Activated T-helper 9 cell treated with anti-CD3 and anti-CD28 coated beads, Interleukin-2, amount 50 U/mL, for 16 hours (primary cell): ENCODE measurements at regions not wholly inside any gene's neighbourhood (a gene's known extent, or its start where the extent isn't known, plus 50 kb on each side); places are given as distances from the start of the nearest gene placed in this dataset.

Experiments used
- DNase-seq: peaks from one replicate; pipeline ENCODE4 v3.0.0-alpha.2; 2020; ENCODE audit warnings: low read depth

- no peak for DNase-seq
Observed at GRCh38 chr2:64317707-64318475, 136.1 kb upstream of the LGALSL start.

- DNase-seq, result no peak
Observed at GRCh38 chr2:64318476-64318748, 135.6 kb upstream of the LGALSL start.

- DNase-seq, result no peak
Observed at GRCh38 chr2:64319896-64320295, 134.1 kb upstream of the LGALSL start.

DNA sequence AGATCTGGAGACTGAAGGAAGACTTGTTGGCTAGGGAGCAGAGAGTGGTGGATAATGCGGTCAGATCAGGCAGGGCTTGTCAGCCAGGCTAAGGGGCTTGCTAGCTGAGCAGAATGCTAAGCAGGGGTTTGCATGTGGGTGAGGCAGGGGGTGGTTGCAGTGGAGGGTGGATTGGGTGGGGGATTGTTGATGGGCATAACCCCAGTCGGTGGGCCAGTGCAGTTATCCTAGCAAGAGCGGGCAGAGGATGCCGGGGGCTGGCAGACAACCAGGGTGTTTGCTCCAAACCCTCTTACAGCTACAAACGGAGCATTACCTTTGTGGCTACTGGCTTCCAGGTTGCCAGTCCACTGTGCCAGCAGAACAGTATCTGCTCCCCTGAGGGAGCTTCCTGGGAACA lies 131.5 kb upstream of the LGALSL start:
- DNase-seq, result no peak

- DNase-seq, result no peak
Observed at GRCh38 chr2:64323197-64323596, 130.8 kb upstream of the LGALSL start.

- no peak for DNase-seq
Observed at GRCh38 chr2:64324746-64325410, 129.1 kb upstream of the LGALSL start.

GRCh38 chr2:64325477-64325851 lies 128.5 kb upstream of the LGALSL start:
- DNase-seq, result no peak

GRCh38 chr2:64325852-64326577 lies 127.9 kb upstream of the LGALSL start:
- DNase-seq, result peak; percentile 32

GRCh38 chr2:64326578-64327050 lies 127.3 kb upstream of the LGALSL start:
- no peak for DNase-seq

DNA sequence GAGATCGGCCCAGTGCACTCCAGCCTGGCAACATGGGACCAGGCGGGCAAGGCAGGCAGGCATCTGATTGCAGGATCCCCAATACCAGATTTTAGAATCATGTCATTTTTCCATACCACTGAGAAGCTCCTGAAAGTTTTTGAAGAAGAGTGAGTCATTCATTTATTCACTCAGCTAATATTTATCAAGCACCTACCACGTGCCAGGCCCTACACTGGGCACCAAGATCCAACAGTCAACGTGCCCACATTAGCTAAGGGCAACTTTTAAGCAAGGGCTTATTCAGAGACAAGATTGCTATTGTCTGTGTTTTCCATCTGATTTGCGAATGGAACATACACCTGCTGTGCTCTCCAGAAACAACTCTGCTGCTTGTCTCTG lies 126.8 kb upstream of the LGALSL start:
- no peak for DNase-seq

- peak; percentile 43 for DNase-seq
Observed at GRCh38 chr2:64327510-64328414, 126.2 kb upstream of the LGALSL start.

GRCh38 chr2:64328415-64328722 lies 125.6 kb upstream of the LGALSL start:
- no peak for DNase-seq

- DNase-seq, result no peak
Observed at GRCh38 chr2:64328756-64329155, 125.2 kb upstream of the LGALSL start.

- DNase-seq, result no peak
Observed at GRCh38 chr2:64329848-64330247, 124.1 kb upstream of the LGALSL start.

GRCh38 chr2:64330281-64331113 lies 123.5 kb upstream of the LGALSL start:
- DNase-seq, result peak; percentile 57

- DNase-seq, result no peak
Observed at GRCh38 chr2:64331114-64331645, 122.8 kb upstream of the LGALSL start.

DNA sequence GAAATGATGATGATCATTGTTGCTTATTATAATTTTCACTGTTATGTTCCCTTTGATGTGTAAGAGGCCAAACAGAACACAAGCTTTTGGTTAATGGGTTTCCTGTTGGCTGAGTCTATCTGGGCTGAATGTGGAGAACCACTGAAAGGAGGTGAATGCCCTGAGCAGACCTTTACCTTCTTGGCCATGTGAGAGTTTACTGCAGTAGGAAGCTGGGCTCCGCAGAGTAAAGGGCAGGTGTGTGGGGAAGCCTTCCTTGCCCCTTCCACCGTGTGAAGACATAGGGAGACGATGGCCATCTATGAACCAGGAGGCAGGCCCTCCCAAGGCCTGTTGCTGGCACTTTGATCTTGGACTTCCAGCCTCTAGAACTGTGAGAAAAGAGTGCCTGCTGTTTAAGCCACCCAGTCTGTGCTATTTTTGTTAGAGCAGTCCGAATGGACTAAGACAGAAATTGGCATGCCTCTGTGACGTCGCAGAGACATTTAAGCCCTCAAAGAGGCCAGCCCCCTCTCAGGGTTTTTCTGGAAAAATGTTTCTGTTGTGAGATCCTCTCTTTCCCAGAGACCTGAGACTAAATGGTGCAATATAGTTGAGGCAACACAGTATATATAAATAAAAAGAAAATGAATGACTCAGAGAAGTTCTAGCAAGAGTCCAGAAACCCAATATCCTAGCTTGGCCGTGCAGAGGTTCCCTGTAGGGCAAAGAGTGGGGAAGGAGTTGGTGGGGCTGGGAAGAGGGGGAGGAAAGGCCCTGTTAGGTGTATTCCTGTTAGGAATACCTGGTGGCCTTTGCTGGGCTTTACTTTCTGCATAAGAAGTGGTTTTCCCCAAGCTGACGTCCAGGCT lies 121.9 kb upstream of the LGALSL start:
- DNase-seq, result no peak

- no peak for DNase-seq
Observed at GRCh38 chr2:64336171-64336570, 117.8 kb upstream of the LGALSL start.

GRCh38 chr2:64337314-64337713 lies 116.6 kb upstream of the LGALSL start:
- DNase-seq, result no peak

- no peak for DNase-seq
Observed at GRCh38 chr2:64338108-64338507, 115.9 kb upstream of the LGALSL start.
